Prostate gland (tissue), 2 donors: ENCODE measurements at regions not wholly inside any gene's neighbourhood (a gene's known extent, or its start where the extent isn't known, plus 50 kb on each side); places are given as distances from the start of the nearest gene placed in this dataset.

Source experiments
- POLR2AphosphoS5 ChIP-seq: sonication (generic); formaldehyde crosslinking; IDR thresholded peaks from one replicate; pipeline ENCODE4 v1.6.1; 2017; ENCODE audit warnings: antibody characterized with exemption
- TF ChIP-seq, protein P1 (sequence below), 4 experiments: fragments of 200-600 bp in 2 of 4; fragments of 450-650 bp in 2 of 4; sonication (generic) in 2 of 4; IDR thresholded peaks; 1 replicate in 3 of 4; 2 replicates in 1 of 4; pipeline ENCODE4 v1.5.1; 2016 to 2019; ENCODE audit warnings: antibody characterized with exemption in 4 of 4, mild to moderate bottlenecking in 2 of 4, moderate library complexity in 2 of 4

DNA sequence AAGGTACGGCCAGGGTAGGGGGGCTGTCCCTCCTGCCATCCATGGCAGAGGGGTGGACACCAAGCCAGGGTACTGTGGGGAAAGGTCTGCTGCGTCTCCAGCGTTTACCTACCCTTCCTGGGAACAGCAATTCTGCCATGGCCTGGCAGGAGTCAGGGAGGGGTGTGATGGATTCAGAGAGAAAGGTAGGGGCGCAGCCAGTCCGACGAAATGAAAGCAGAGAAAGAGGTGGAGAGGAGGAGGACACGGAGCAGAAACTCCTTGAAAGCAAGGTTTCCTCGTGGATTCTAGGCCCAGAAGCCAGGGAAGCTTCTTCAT, 182.9 kb downstream of the ZFP36L2 start:
- no peak for TF ChIP-seq POLR2AphosphoS5
- TF ChIP-seq, protein P1, sequence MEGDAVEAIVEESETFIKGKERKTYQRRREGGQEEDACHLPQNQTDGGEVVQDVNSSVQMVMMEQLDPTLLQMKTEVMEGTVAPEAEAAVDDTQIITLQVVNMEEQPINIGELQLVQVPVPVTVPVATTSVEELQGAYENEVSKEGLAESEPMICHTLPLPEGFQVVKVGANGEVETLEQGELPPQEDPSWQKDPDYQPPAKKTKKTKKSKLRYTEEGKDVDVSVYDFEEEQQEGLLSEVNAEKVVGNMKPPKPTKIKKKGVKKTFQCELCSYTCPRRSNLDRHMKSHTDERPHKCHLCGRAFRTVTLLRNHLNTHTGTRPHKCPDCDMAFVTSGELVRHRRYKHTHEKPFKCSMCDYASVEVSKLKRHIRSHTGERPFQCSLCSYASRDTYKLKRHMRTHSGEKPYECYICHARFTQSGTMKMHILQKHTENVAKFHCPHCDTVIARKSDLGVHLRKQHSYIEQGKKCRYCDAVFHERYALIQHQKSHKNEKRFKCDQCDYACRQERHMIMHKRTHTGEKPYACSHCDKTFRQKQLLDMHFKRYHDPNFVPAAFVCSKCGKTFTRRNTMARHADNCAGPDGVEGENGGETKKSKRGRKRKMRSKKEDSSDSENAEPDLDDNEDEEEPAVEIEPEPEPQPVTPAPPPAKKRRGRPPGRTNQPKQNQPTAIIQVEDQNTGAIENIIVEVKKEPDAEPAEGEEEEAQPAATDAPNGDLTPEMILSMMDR (IDR thresholded peaks at IDR 0.05): no peak
